ENCODE measurements at regions not wholly inside any gene's neighbourhood (a gene's known extent, or its start where the extent isn't known, plus 50 kb on each side); places are given as distances from the start of the nearest gene placed in this dataset.

GRCh38 chr1:164932580-164932979 is 373.6 kb downstream of the PBX1 start:
- TF ChIP-seq POLR2AphosphoS5 (IDR thresholded peaks at IDR 0.05; ENCODE audit: borderline replicate concordance, low read depth, low read length) (no peak), EZH2 (IDR thresholded peaks at IDR 0.05) (no peak), FOXP2 (optimal IDR thresholded peaks at IDR 0.05; ENCODE audit: control extremely low read depth, extremely low read length, insufficient read depth) (no peak)
